ENCODE measurements at regions not wholly inside any gene's neighbourhood (a gene's known extent, or its start where the extent isn't known, plus 50 kb on each side); places are given as distances from the start of the nearest gene placed in this dataset.

- TF ChIP-seq CTCF (conservative IDR thresholded peaks at IDR 0.05; ENCODE audit: low read depth in 2 of 2) (no peak), POLR2AphosphoS5 (IDR thresholded peaks at IDR 0.05; ENCODE audit: low read depth) (no peak), EZH2phosphoT487 (IDR thresholded peaks at IDR 0.05; ENCODE audit: unreplicated experiment) (no peak), NANOG (IDR thresholded peaks at IDR 0.05; ENCODE audit: borderline replicate concordance) (no peak), CREB1 (CRISPR knock-in tag; IDR thresholded peaks at IDR 0.05; ENCODE audit: low read depth) (no peak), REST (IDR thresholded peaks at IDR 0.05; ENCODE audit: unreplicated experiment) (no peak), JUNB (IDR thresholded peaks at IDR 0.05; ENCODE audit: unreplicated experiment) (no peak), EZH2 (IDR thresholded peaks at IDR 0.05; ENCODE audit: low read depth, unreplicated experiment) (no peak), STAT1 (IDR thresholded peaks at IDR 0.05; ENCODE audit: unreplicated experiment) (no peak)
Measured at GRCh38 chr1:112061901-112062320, 72.4 kb upstream of the KCND3 start.
